Suprapubic skin (tissue), 4 donors: ENCODE measurements at regions not wholly inside any gene's neighbourhood (a gene's known extent, or its start where the extent isn't known, plus 50 kb on each side); places are given as distances from the start of the nearest gene placed in this dataset.

Source experiments
- DNase-seq, 2 donors: peaks; one replicate each; pipeline ENCODE4 v3.0.0-alpha.2; 2019; ENCODE audit warnings: low spot score in 2 of 2
- H3K27ac ChIP-seq: fragments of 200-600 bp; sonication (generic); one replicate; pipeline ENCODE4 v1.5.1; 2019
- H3K27me3 ChIP-seq: fragments of 200-600 bp; sonication (generic); one replicate; pipeline ENCODE4 v1.5.1; 2019
- H3K36me3 ChIP-seq: fragments of 200-600 bp; sonication (generic); one replicate; pipeline ENCODE4 v1.5.1; 2019
- H3K4me1 ChIP-seq: fragments of 200-600 bp; sonication (generic); one replicate; pipeline ENCODE4 v1.5.1; 2019
- H3K4me3 ChIP-seq: fragments of 200-600 bp; sonication (generic); one replicate; pipeline ENCODE4 v1.5.1; 2019; ENCODE audit warnings: mild to moderate bottlenecking
- H3K9me3 ChIP-seq: fragments of 200-600 bp; sonication (generic); one replicate; pipeline ENCODE4 v1.5.1; 2019
- CTCF ChIP-seq, 2 donors: fragments of 200-600 bp in 1 of 2; fragments of 450-650 bp in 1 of 2; sonication (generic) in 1 of 2; IDR thresholded peaks; one replicate each; pipeline ENCODE4 v1.5.1; 2016 to 2019; ENCODE audit warnings: antibody characterized with exemption in 2 of 2, mild to moderate bottlenecking in 1 of 2, moderate library complexity in 1 of 2
- EP300 ChIP-seq: sonication (generic); formaldehyde crosslinking; IDR thresholded peaks from one replicate; pipeline ENCODE4 v1.6.1; 2017; ENCODE audit warnings: antibody characterized with exemption
- POLR2A ChIP-seq, 2 donors: fragments of 450-650 bp; IDR thresholded peaks; one replicate each; pipeline ENCODE4 v1.6.1; 2017; ENCODE audit warnings: antibody characterized with exemption in 2 of 2, mild to moderate bottlenecking in 2 of 2, moderate library complexity in 2 of 2
- POLR2AphosphoS5 ChIP-seq, 3 donors: sonication (generic); formaldehyde crosslinking; IDR thresholded peaks; one replicate each; pipeline ENCODE4 v1.6.1; 2017; ENCODE audit warnings: antibody characterized with exemption in 3 of 3
- WGBS: methylation state at CpG from one replicate; pipeline ENCODE4 v1.1.5; 2018; 5-methylcytosine and 5-hydroxymethylcytosine counted together

DNA sequence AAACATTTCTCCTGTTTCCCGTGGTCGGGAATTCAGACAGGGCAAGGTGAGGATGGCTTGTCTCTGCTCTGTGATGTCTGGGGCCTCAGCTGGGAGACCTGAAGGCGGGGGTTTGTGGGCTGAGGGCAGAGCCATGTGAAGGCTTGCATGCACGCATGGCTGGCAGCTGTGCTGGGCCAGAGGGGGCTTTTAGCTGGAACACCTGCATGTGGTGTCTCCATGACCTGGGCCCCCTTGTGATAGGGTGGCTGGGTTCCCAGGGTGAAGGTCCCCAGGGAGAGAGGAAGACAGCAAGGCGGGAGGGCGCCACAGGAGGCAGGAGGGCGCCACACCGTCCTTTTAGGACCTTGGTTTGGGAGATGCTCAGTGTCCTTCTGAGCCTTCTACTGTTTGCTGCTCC is 101.6 kb upstream of the PRR23E start:
- 87% methylated on average over 7 of the region's 8 CpGs for WGBS
- no peak for DNase-seq
- Histone ChIP-seq H3K27me3 (no peaks in the 10 kb centered on the region), H3K4me3 (no peak overlapping the region), H3K27ac (no peak overlapping the region), H3K4me1 (peaks cover 4% of the 10 kb centered on the region), H3K9me3 (no peaks in the 10 kb centered on the region), H3K36me3 (no peaks in the 10 kb centered on the region)
- TF ChIP-seq EP300 (no peak), POLR2AphosphoS5 (IDR thresholded peaks at IDR 0.05) (no peak)

DNA sequence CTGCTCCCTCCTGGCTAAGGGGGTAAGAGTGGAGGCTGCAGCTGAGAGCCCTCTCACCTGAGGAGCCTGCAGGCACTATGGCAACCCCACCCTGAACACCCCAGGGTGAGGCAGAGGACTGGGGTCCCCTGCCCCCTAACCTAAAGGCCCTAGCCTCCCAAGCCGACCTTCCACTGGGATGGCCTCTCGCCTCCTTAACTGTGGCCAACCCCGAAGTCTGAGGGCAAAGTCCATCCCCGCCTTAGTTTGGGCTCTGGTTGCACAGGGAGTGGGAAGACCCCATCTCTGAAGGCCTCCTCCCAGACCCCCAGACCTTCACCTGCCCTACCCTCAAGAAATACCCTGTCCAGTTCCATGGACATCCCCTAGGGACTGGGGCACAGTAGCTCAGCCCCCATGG is 100.6 kb upstream of the PRR23E start:
- TF ChIP-seq EP300 (no peak), POLR2A (IDR thresholded peaks at IDR 0.05) (no peak), POLR2AphosphoS5 (IDR thresholded peaks at IDR 0.05) (no peak), CTCF (IDR thresholded peaks at IDR 0.05) (no peak)
- Histone ChIP-seq H3K27me3 (no peaks in the 10 kb centered on the region), H3K4me3 (no peak overlapping the region), H3K27ac (no peak overlapping the region), H3K36me3 (no peaks in the 10 kb centered on the region), H3K9me3 (no peaks in the 10 kb centered on the region), H3K4me1 (peaks cover 4% of the 10 kb centered on the region)
- DNase-seq, result no peak
- WGBS, result 92% methylated on average over 4 of the region's 4 CpGs

DNA sequence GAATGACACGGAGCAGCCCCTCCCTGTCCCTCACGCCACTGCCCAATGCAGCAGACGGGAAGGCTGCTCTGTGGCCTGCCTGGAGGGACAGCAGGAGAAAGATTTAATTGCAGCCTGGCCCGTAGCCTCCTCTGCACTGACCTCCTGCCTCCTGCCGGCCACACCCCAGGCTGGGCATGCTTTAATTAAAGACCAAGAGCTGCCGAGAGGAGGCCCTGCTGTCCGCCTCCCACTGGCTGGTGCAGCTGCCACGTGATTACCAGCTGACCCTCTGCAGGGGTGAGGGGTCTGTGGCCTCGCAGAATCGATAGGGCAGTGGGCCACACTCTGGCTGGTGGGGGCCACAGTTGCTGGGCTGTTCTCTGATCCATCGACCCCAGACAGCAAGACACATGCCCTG is 100.2 kb upstream of the PRR23E start:
- peaks cover 4% of the 10 kb centered on the region for H3K4me1 ChIP-seq
- H3K4me3 ChIP-seq, result no peak overlapping the region
- DNase-seq, result no peak
- H3K27ac ChIP-seq, result no peak overlapping the region
- H3K36me3 ChIP-seq, result no peaks in the 10 kb centered on the region
- TF ChIP-seq EP300, result no peak
- TF ChIP-seq CTCF (IDR thresholded peaks at IDR 0.05), result no peak
- no peak for TF ChIP-seq POLR2A (IDR thresholded peaks at IDR 0.05)
- TF ChIP-seq POLR2AphosphoS5 (IDR thresholded peaks at IDR 0.05), result no peak
- H3K27me3 ChIP-seq, result no peaks in the 10 kb centered on the region
- WGBS, result 81% methylated on average over 4 of the region's 11 CpGs
- H3K9me3 ChIP-seq, result no peaks in the 10 kb centered on the region

DNA sequence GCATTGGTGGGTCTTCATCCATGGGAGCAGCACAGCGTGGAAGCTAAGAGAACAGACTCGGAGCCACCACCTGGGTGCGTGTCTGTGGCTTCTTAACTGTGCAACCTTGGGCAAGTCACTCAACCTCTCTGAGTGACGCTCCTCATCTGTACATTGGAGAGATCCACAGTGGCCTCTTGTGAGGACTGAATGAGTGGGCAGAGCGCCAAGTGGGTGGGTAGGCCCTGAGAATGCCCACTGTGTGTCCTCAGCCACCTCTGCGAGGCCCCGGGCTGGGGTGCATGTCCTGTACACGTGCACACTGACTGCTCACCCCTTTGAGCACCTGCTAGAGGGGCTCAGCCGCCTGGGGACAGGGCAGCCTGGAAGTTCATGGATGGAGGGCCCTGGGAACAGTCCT is 99.6 kb upstream of the PRR23E start:
- Histone ChIP-seq H3K36me3 (no peaks in the 10 kb centered on the region), H3K27me3 (no peaks in the 10 kb centered on the region), H3K27ac (no peak overlapping the region), H3K4me1 (peaks cover 4% of the 10 kb centered on the region), H3K4me3 (no peak overlapping the region), H3K9me3 (no peaks in the 10 kb centered on the region)
- WGBS, result 72% methylated on average over 8 of the region's 9 CpGs
- TF ChIP-seq CTCF (IDR thresholded peaks at IDR 0.05), result no peak
- DNase-seq, result peak in 1 of 2 donors; percentile 48

- no peaks in the 10 kb centered on the region for H3K9me3 ChIP-seq
- no peaks in the 10 kb centered on the region for H3K4me1 ChIP-seq
- no peak overlapping the region for H3K27ac ChIP-seq
- H3K36me3 ChIP-seq, result no peaks in the 10 kb centered on the region
- H3K27me3 ChIP-seq, result no peaks in the 10 kb centered on the region
- WGBS, result 70% methylated on average over 4 of the region's 4 CpGs
- H3K4me3 ChIP-seq, result no peak overlapping the region
- peak in 1 of 2 donors; percentile 11 for DNase-seq
- TF ChIP-seq POLR2A (IDR thresholded peaks at IDR 0.05) (no peak), CTCF (IDR thresholded peaks at IDR 0.05) (no peak), POLR2AphosphoS5 (IDR thresholded peaks at IDR 0.05) (no peak), EP300 (no peak)
Observed at GRCh38 chr3:127095774-127096173, 97.2 kb upstream of the PRR23E start.
